WERI-Rb-1 (cell line): ENCODE measurements at regions not wholly inside any gene's neighbourhood (a gene's known extent, or its start where the extent isn't known, plus 50 kb on each side); places are given as distances from the start of the nearest gene placed in this dataset.
A peak's percentile ranks its signal among the peaks of the same experiment; 100 is the strongest.
"Not testable (repeated sequence)": the region's sequence is repeated elsewhere in the genome, so short reads cannot be mapped to it uniquely, and the experiment has no call there.

ENCODE experiments used
- DNase-seq: peaks from one replicate; pipeline ENCODE4 v3.0.0-alpha.2; 2020
- H3K27ac ChIP-seq: fragments of 250-450 bp; sonication (Bioruptor Pico); 2 replicates; pipeline ENCODE4 v1.5.1; 2020; ENCODE audit warnings: mild to moderate bottlenecking, moderate library complexity
- H3K27me3 ChIP-seq: fragments of 250-450 bp; sonication (Bioruptor Pico); 2 replicates; pipeline ENCODE4 v1.5.1; 2021; ENCODE audit warnings: mild to moderate bottlenecking, low read depth, moderate library complexity; ENCODE audit not compliant: insufficient read depth, severe bottlenecking
- H3K36me3 ChIP-seq: fragments of 250-450 bp; sonication (Bioruptor Pico); 2 replicates; pipeline ENCODE4 v1.5.1; 2020; ENCODE audit warnings: mild to moderate bottlenecking, moderate library complexity
- H3K4me3 ChIP-seq: 2 replicates; pipeline ENCODE4 v1.5.1; 2011; ENCODE audit warnings: low read depth, mild to moderate bottlenecking, control low read depth, low read length
- H3K9me3 ChIP-seq: fragments of 250-450 bp; sonication (Bioruptor Pico); 2 replicates; pipeline ENCODE4 v1.5.1; 2021; ENCODE audit warnings: mild to moderate bottlenecking, moderate library complexity; ENCODE audit not compliant: severe bottlenecking
- CTCF ChIP-seq: IDR thresholded peaks from 2 replicates; pipeline ENCODE4 v1.5.1; 2011; ENCODE audit warnings: low read depth, mild to moderate bottlenecking, control low read depth, inconsistent platforms, low read length

GRCh38 chr4:104930298-104930697 lies 216.4 kb upstream of the TET2 start:
- TF ChIP-seq CTCF, result no peak
- DNase-seq, result no peak
- Histone ChIP-seq H3K27me3 (no peaks in the 10 kb centered on the region), H3K4me3 (no peak overlapping the region), H3K36me3 (no peaks in the 10 kb centered on the region), H3K9me3 (no peaks in the 10 kb centered on the region), H3K27ac (no peak overlapping the region)

GRCh38 chr4:104930745-104931736 lies 215.6 kb upstream of the TET2 start:
- not testable (repeated sequence) for H3K27ac ChIP-seq, H3K4me3 ChIP-seq, H3K9me3 ChIP-seq, H3K27me3 ChIP-seq, H3K36me3 ChIP-seq
- DNase-seq, result peak; percentile 67
- TF ChIP-seq CTCF, result peak; percentile 39; the same call in 1 of the 2 replicates

- no peaks in the 10 kb centered on the region for H3K27me3 ChIP-seq
- no peak overlapping the region for H3K27ac ChIP-seq
- H3K36me3 ChIP-seq, result no peaks in the 10 kb centered on the region
- H3K4me3 ChIP-seq, result no peak overlapping the region
- no peak for TF ChIP-seq CTCF
- H3K9me3 ChIP-seq, result no peaks in the 10 kb centered on the region
- DNase-seq, result no peak
These were observed 208.1 kb upstream of the TET2 start for GRCh38 chr4:104938624-104939023.

- H3K27me3 ChIP-seq, result no peaks in the 10 kb centered on the region
- no peaks in the 10 kb centered on the region for H3K36me3 ChIP-seq
- no peak for DNase-seq
- no peak overlapping the region for H3K4me3 ChIP-seq
- no peak overlapping the region for H3K27ac ChIP-seq
- no peak for TF ChIP-seq CTCF
- no peaks in the 10 kb centered on the region for H3K9me3 ChIP-seq
These were observed 205.7 kb upstream of the TET2 start for GRCh38 chr4:104940927-104941326.

- Histone ChIP-seq H3K27ac (no peak overlapping the region), H3K9me3 (no peaks in the 10 kb centered on the region), H3K27me3 (no peaks in the 10 kb centered on the region), H3K4me3 (no peak overlapping the region), H3K36me3 (no peaks in the 10 kb centered on the region)
- DNase-seq, result no peak
- TF ChIP-seq CTCF, result no peak
These were observed 205.0 kb upstream of the TET2 start for GRCh38 chr4:104941661-104942062.
